A549 (cell line): ENCODE measurements at regions not wholly inside any gene's neighbourhood (a gene's known extent, or its start where the extent isn't known, plus 50 kb on each side); places are given as distances from the start of the nearest gene placed in this dataset.

Source experiments
- CBX2 ChIP-seq: fragments of 200-600 bp; sonication (generic); IDR thresholded peaks from 2 replicates; pipeline ENCODE4 v1.6.1; 2016; ENCODE audit warnings: low read depth, mild to moderate bottlenecking, borderline replicate concordance
- CTCF ChIP-seq: fragments of >200 bp; sonication (Bioruptor Twin); formaldehyde crosslinking; IDR thresholded peaks from 3 replicates; pipeline ENCODE4 v1.5.1; 2016
- EP300 ChIP-seq, 2 experiments: fragments of >200 bp; sonication (Bioruptor Twin); formaldehyde crosslinking; IDR thresholded peaks; 2 replicates in 1 of 2; 3 replicates in 1 of 2; pipeline ENCODE4 v1.6.1; 2016 to 2017
- HES2 ChIP-seq: fragments of >200 bp; sonication (Bioruptor Twin); formaldehyde crosslinking; IDR thresholded peaks from 2 replicates; pipeline ENCODE4 v1.6.1; 2016
- POLR2A ChIP-seq: IDR thresholded peaks from 2 replicates; pipeline ENCODE4 v1.6.1; 2012; ENCODE audit warnings: mild to moderate bottlenecking, low read length
- RAD21 ChIP-seq, 2 experiments: fragments of >200 bp in 1 of 2; sonication (Bioruptor Twin) in 1 of 2; formaldehyde crosslinking in 1 of 2; IDR thresholded peaks in 1 of 2; conservative IDR thresholded peaks in 1 of 2; 2 replicates in 1 of 2; 3 replicates in 1 of 2; pipeline ENCODE4 v1.6.1; 2012 to 2018; ENCODE audit warnings: inconsistent platforms in 1 of 2
- REST ChIP-seq: fragments of 200-600 bp; sonication (generic); IDR thresholded peaks from 2 replicates; pipeline ENCODE4 v1.6.1; 2016; ENCODE audit warnings: antibody characterized with exemption, mild to moderate bottlenecking, moderate library complexity
- ZC3H11A ChIP-seq: fragments of 450-650 bp; IDR thresholded peaks from 2 replicates; pipeline ENCODE4 v1.6.1; 2014; ENCODE audit warnings: antibody characterized with exemption, mild to moderate bottlenecking
- ZFP36 ChIP-seq: fragments of 450-650 bp; IDR thresholded peaks from 2 replicates; pipeline ENCODE4 v1.6.1; 2014; ENCODE audit warnings: borderline replicate concordance; ENCODE audit not compliant: partially characterized antibody

GRCh38 chrX:68982476-68982875 is 153.7 kb downstream of the EFNB1 start:
- TF ChIP-seq CTCF (no peak), EP300 (IDR thresholded peaks at IDR 0.05) (no peak), RAD21 (conservative IDR thresholded peaks at IDR 0.05 in 1 of 2, IDR thresholded peaks at IDR 0.05 in 1 of 2) (no peak), POLR2A (no peak), ZC3H11A (no peak), CBX2 (no peak), HES2 (no peak), ZFP36 (no peak), REST (no peak)
